CD4-positive, alpha-beta T cell (primary cell): ENCODE measurements at regions not wholly inside any gene's neighbourhood (a gene's known extent, or its start where the extent isn't known, plus 50 kb on each side); places are given as distances from the start of the nearest gene placed in this dataset.

Experiments used
- ATAC-seq: fragments of 200-7000 bp; cut with Tn5 transposase; one replicate; pipeline ENCODE4 v1.10.0; 2022; ENCODE audit warnings: mild to moderate bottlenecking; ENCODE audit not compliant: poor library complexity
- CTCF ChIA-PET: fragments of 350-600 bp; sonication (Branson Sonifier 250); formaldehyde crosslinking; loops from one replicate; lab custom pipeline; 2021; ENCODE audit warnings: antibody characterized with exemption, inconsistent platforms; lab: Charles Lee
- POLR2A ChIA-PET: fragments of 350-600 bp; sonication (Branson Sonifier 250); formaldehyde crosslinking; loops from one replicate; lab custom pipeline; 2021; ENCODE audit warnings: antibody characterized with exemption, inconsistent platforms; lab: Charles Lee
- DNase-seq, 14 experiments: peaks; one replicate each; pipeline ENCODE4 v3.0.0-alpha.2; 2013 to 2020; ENCODE audit warnings: mixed read lengths in 2 of 14
- H3K27ac ChIP-seq, 2 donors: one replicate each; pipeline versions ENCODE4 v1.5.1 to v1.7.0; 2013; ENCODE audit warnings: low read length in 2 of 2, low read depth in 1 of 2, mild to moderate bottlenecking in 1 of 2
- H3K27me3 ChIP-seq, 2 experiments: 1 replicate in 1 of 2; 2 replicates in 1 of 2; pipeline versions ENCODE4 v1.6.1 to v1.7.0; 2013; ENCODE audit warnings: low read length in 2 of 2, control low read depth in 1 of 2, mild to moderate bottlenecking in 1 of 2, moderate library complexity in 1 of 2; ENCODE audit not compliant: insufficient read depth in 2 of 2, control insufficient read depth in 1 of 2
- H3K36me3 ChIP-seq: one replicate; pipeline ENCODE4 v1.6.1; 2013; ENCODE audit warnings: low read length, control low read depth; ENCODE audit not compliant: insufficient read depth
- H3K4me1 ChIP-seq: one replicate; pipeline ENCODE4 v1.6.1; 2013; ENCODE audit warnings: low read length, control low read depth; ENCODE audit not compliant: insufficient read depth
- H3K4me3 ChIP-seq: one replicate; pipeline ENCODE4 v1.5.1; 2013; ENCODE audit warnings: mild to moderate bottlenecking, low read length, moderate library complexity
- H3K9me3 ChIP-seq, 2 experiments: 1 replicate in 1 of 2; 2 replicates in 1 of 2; pipeline versions ENCODE4 v1.6.1 to v1.7.0; 2013; ENCODE audit warnings: low read length in 2 of 2, mild to moderate bottlenecking in 2 of 2, control low read depth in 1 of 2, moderate library complexity in 1 of 2; ENCODE audit not compliant: control insufficient read depth in 1 of 2, insufficient read depth in 1 of 2
- H3K27ac Mint-ChIP-seq: one replicate; pipeline ENCODE4 v1.8.0; 2020; ENCODE audit warnings: mixed read lengths
- H3K27me3 Mint-ChIP-seq: one replicate; pipeline ENCODE4 v1.8.0; 2021; ENCODE audit warnings: mixed read lengths
- H3K36me3 Mint-ChIP-seq: one replicate; pipeline ENCODE4 v1.8.0; 2021; ENCODE audit warnings: low read depth, mixed read lengths
- H3K4me1 Mint-ChIP-seq: one replicate; pipeline ENCODE4 v1.8.0; 2021; ENCODE audit warnings: low read depth, mixed read lengths
- H3K4me3 Mint-ChIP-seq: one replicate; pipeline ENCODE4 v1.8.0; 2020; ENCODE audit warnings: mild to moderate bottlenecking, mixed read lengths
- H3K9me3 Mint-ChIP-seq: one replicate; pipeline ENCODE4 v1.8.0; 2020; ENCODE audit warnings: mixed read lengths
- CTCF ChIP-seq: fragments of 200-600 bp; IDR thresholded peaks from one replicate; pipeline ENCODE4 v1.8.0; 2022; ENCODE audit warnings: antibody characterized with exemption, mild to moderate bottlenecking
- intact Hi-C, 2 experiments: fragments of 100-400 bp; cut with DNase I in 1 of 2; cut with micrococcal nuclease in 1 of 2; formaldehyde crosslinking; loops; one replicate each; pipeline versions ENCODE4 v1.15.1 to v1.9.0; 2023 to 2025; cut with DNase I, micrococcal nuclease

- ATAC-seq (no peak), DNase-seq (no peak)
- intact Hi-C loops, result no loop called here
- H3K27ac Mint-ChIP-seq, result no peak overlapping the region
- H3K27me3 ChIP-seq, result no peaks in the 10 kb centered on the region
- H3K4me3 ChIP-seq, result no peak overlapping the region
- ChIA-PET CTCF (no interaction called here), POLR2A (no interaction called here)
- no peaks in the 10 kb centered on the region for H3K36me3 ChIP-seq
- no peaks in the 10 kb centered on the region for H3K27me3 Mint-ChIP-seq
- H3K4me1 Mint-ChIP-seq, result no peaks in the 10 kb centered on the region
- H3K4me3 Mint-ChIP-seq, result no peak overlapping the region
- TF ChIP-seq CTCF, result no peak
- no peaks in the 10 kb centered on the region for H3K4me1 ChIP-seq
- peaks cover 0 to 3% of the 10 kb centered on the region in 2 experiments for H3K9me3 ChIP-seq
- H3K9me3 Mint-ChIP-seq, result peaks cover 2% of the 10 kb centered on the region
- H3K36me3 Mint-ChIP-seq, result no peaks in the 10 kb centered on the region
- no peak overlapping the region for H3K27ac ChIP-seq
Observed at GRCh38 chr10:81093056-81093455, 555.4 kb downstream of the SH2D4B start.

- H3K4me3 Mint-ChIP-seq, result no peak overlapping the region
- POLR2A ChIA-PET, result no interaction called here
- H3K9me3 ChIP-seq, result peaks cover 0 to 3% of the 10 kb centered on the region in 2 experiments
- no peak overlapping the region for H3K27ac ChIP-seq
- CTCF ChIA-PET, result no interaction called here
- H3K27me3 Mint-ChIP-seq, result no peaks in the 10 kb centered on the region
- no peak for DNase-seq
- ATAC-seq, result no peak
- no peak overlapping the region for H3K27ac Mint-ChIP-seq
- no peak overlapping the region for H3K4me3 ChIP-seq
- no peaks in the 10 kb centered on the region for H3K36me3 ChIP-seq
- H3K9me3 Mint-ChIP-seq, result peaks cover 2% of the 10 kb centered on the region
- H3K36me3 Mint-ChIP-seq, result no peaks in the 10 kb centered on the region
- intact Hi-C loops, result no loop called here
- no peak for TF ChIP-seq CTCF
- H3K4me1 Mint-ChIP-seq, result no peaks in the 10 kb centered on the region
- no peaks in the 10 kb centered on the region for H3K4me1 ChIP-seq
- H3K27me3 ChIP-seq, result no peaks in the 10 kb centered on the region
Observed at GRCh38 chr10:81095238-81095637, 557.5 kb downstream of the SH2D4B start.

GRCh38 chr10:81096558-81096957, 558.9 kb downstream of the SH2D4B start:
- no peaks in the 10 kb centered on the region for H3K27me3 ChIP-seq
- ChIA-PET POLR2A (no interaction called here), CTCF (no interaction called here)
- no peaks in the 10 kb centered on the region for H3K4me1 Mint-ChIP-seq
- H3K4me1 ChIP-seq, result no peaks in the 10 kb centered on the region
- no peak overlapping the region for H3K4me3 Mint-ChIP-seq
- H3K36me3 Mint-ChIP-seq, result no peaks in the 10 kb centered on the region
- peaks cover 0 to 3% of the 10 kb centered on the region in 2 experiments for H3K9me3 ChIP-seq
- no peak for ATAC-seq
- intact Hi-C loops, result no loop called here
- TF ChIP-seq CTCF, result no peak
- no peaks in the 10 kb centered on the region for H3K36me3 ChIP-seq
- H3K27ac Mint-ChIP-seq, result no peak overlapping the region
- no peak overlapping the region for H3K4me3 ChIP-seq
- H3K27me3 Mint-ChIP-seq, result no peaks in the 10 kb centered on the region
- no peak overlapping the region for H3K27ac ChIP-seq
- DNase-seq, result no peak
- H3K9me3 Mint-ChIP-seq, result no peaks in the 10 kb centered on the region
